Body of pancreas (tissue), 4 donors: ENCODE measurements at regions not wholly inside any gene's neighbourhood (a gene's known extent, or its start where the extent isn't known, plus 50 kb on each side); places are given as distances from the start of the nearest gene placed in this dataset.

Experiments used
- ATAC-seq: fragments of 150-250 bp; one replicate; pipeline ENCODE4 v1.9.1; 2016
- DNase-seq, 4 donors: peaks; one replicate each; pipeline ENCODE4 v3.0.0-alpha.2; 2019
- H3K27ac ChIP-seq, 4 donors: fragments of 200-600 bp; sonication (generic); 1 replicate in 3 of 4; 2 replicates in 1 of 4; pipeline versions ENCODE4 v1.5.1 to v1.6.1; 2016 to 2019; ENCODE audit warnings: mild to moderate bottlenecking in 1 of 4, mixed read lengths in 1 of 4, moderate library complexity in 1 of 4
- H3K27me3 ChIP-seq, 2 donors: fragments of 200-600 bp; sonication (generic); one replicate each; pipeline ENCODE4 v1.6.0; 2016; ENCODE audit warnings: mild to moderate bottlenecking in 1 of 2
- H3K36me3 ChIP-seq, 2 donors: fragments of 200-600 bp; sonication (generic); replicated peaks in 1 of 2; 2 replicates each; pipeline ENCODE4 v1.5.1; 2016; ENCODE audit warnings: low read depth in 2 of 2; ENCODE audit not compliant: insufficient read depth in 1 of 2
- H3K4me1 ChIP-seq: fragments of 200-600 bp; sonication (generic); one replicate; pipeline ENCODE4 v1.6.0; 2016
- H3K4me3 ChIP-seq, 2 donors: fragments of 200-600 bp; sonication (generic); 1 replicate in 1 of 2; 2 replicates in 1 of 2; pipeline ENCODE4 v1.5.1; 2016 to 2019
- H3K9me3 ChIP-seq, 3 donors: fragments of 200-600 bp; sonication (generic); 1 replicate in 2 of 3; 2 replicates in 1 of 3; pipeline ENCODE4 v1.5.1; 2016
- CTCF ChIP-seq, 7 experiments: fragments of 450-650 bp in 4 of 7; fragments of 200-600 bp in 3 of 7; sonication (generic) in 3 of 7; IDR thresholded peaks; one replicate each; pipeline ENCODE4 v1.5.1; 2016 to 2019; ENCODE audit warnings: antibody characterized with exemption in 7 of 7
- POLR2A ChIP-seq, 3 donors: fragments of 450-650 bp; IDR thresholded peaks; one replicate each; pipeline ENCODE4 v1.6.1; 2016; ENCODE audit warnings: antibody characterized with exemption in 3 of 3, mild to moderate bottlenecking in 2 of 3
- WGBS, 2 donors: methylation state at CpG; one replicate each; pipeline ENCODE4 v1.1.5; 2017; 5-methylcytosine and 5-hydroxymethylcytosine counted together
- intact Hi-C: fragments of 100-400 bp; cut with DNase I; formaldehyde crosslinking; loops from one replicate; pipeline ENCODE4 v1.15.1; 2023

GRCh38 chr20:51287628-51288413 is 254.7 kb downstream of the NFATC2 start:
- TF ChIP-seq CTCF (IDR thresholded peaks at IDR 0.05), result no peak
- 62 to 84% methylated on average over 5 of the region's 5 CpGs for WGBS, 2 donors
- intact Hi-C loops, result no loop called here
- H3K9me3 ChIP-seq, result no peaks in the 10 kb centered on the region
- H3K4me3 ChIP-seq, result no peak overlapping the region
- no peaks in the 10 kb centered on the region for H3K27me3 ChIP-seq
- no peak for ATAC-seq
- no peaks in the 10 kb centered on the region for H3K36me3 ChIP-seq
- no peak overlapping the region for H3K27ac ChIP-seq
- H3K4me1 ChIP-seq, result no peaks in the 10 kb centered on the region
- no peak for DNase-seq

DNA sequence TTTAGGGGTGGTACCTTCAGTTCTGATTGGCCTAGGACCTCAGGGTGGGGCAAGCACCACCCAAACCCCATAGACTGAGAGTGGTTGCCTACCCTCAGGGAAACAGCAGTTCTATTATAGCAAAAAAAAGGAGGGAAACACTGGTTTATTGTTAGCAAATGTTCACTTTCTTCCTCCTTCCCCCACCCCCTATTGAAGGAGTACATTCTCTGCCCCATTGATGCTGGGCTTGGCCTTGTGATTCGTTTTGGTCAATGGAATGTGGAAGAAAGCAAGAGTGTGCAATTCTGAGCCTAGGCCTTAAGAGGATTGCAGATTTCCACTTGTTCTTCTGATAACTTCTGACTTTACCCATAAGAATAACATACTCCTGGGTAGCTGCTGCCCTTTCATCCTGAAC is 255.8 kb downstream of the NFATC2 start:
- H3K27ac ChIP-seq, result no peak overlapping the region
- H3K9me3 ChIP-seq, result no peaks in the 10 kb centered on the region
- no peak for TF ChIP-seq POLR2A (IDR thresholded peaks at IDR 0.05)
- TF ChIP-seq CTCF (IDR thresholded peaks at IDR 0.05), result no peak
- ATAC-seq (no peak), DNase-seq (no peak)
- no peaks in the 10 kb centered on the region for H3K4me1 ChIP-seq
- WGBS, 2 donors, result 6 to 24% methylated on average over 1 of the region's 1 CpG
- no peaks in the 10 kb centered on the region for H3K36me3 ChIP-seq
- H3K27me3 ChIP-seq, result no peaks in the 10 kb centered on the region
- H3K4me3 ChIP-seq, result no peak overlapping the region
- intact Hi-C loops, result no loop called here

DNA sequence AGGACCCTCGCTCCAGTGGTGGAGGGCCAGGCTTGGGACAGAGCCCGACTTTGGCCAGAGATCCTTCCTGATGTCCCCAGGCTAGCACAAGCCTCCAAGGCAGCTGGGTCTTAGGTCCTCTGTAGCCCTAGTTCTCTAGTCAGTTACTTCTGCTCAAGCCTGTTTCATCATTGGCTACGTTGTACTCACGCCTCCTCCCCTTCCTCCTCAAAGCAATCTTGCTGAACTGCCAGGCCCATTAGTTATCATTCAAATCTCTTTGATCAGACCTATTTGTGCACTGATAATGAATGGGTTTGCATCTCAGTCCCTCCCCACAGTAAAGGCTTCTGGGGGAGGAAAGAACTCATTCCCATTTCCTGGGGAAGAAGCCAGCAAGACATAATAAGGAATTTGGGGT is 256.8 kb downstream of the NFATC2 start:
- Histone ChIP-seq H3K4me3 (no peak overlapping the region), H3K36me3 (no peaks in the 10 kb centered on the region), H3K9me3 (no peaks in the 10 kb centered on the region), H3K27me3 (no peaks in the 10 kb centered on the region), H3K4me1 (no peaks in the 10 kb centered on the region), H3K27ac (no peak overlapping the region)
- intact Hi-C loops, result no loop called here
- no peak for ATAC-seq
- DNase-seq, result no peak
- TF ChIP-seq CTCF (IDR thresholded peaks at IDR 0.05) (no peak), POLR2A (IDR thresholded peaks at IDR 0.05) (no peak)
- WGBS, 2 donors, result 56 to 59% methylated on average over 4 of the region's 4 CpGs

DNA sequence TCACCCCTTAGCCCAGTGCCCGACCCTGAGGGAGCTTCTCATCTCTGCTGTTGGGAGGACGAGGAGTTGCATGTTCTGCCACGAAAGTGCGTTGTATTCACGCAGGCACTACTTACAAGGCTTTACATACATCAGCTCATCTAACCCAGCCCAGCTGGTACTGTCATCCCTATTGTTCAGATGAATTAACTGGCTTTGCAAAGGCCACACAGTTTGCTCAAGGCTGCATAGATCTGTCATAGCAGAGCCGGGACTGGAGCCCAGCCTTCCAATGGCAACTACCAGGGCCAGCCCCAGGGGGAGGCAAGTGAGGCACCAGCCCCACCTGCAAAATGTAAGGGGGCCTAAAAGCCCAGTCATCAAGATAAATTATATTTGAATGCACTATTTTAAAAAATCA is 257.6 kb downstream of the NFATC2 start:
- intact Hi-C loops, result no loop called here
- H3K27me3 ChIP-seq, result no peaks in the 10 kb centered on the region
- ATAC-seq, result no peak

More for the DNA sequence above, 257.6 kb downstream of the NFATC2 start:
- H3K4me1 ChIP-seq, result no peaks in the 10 kb centered on the region
- WGBS, 2 donors, result 60 to 72% methylated on average over 6 of the region's 6 CpGs
- TF ChIP-seq POLR2A (IDR thresholded peaks at IDR 0.05) (no peak), CTCF (IDR thresholded peaks at IDR 0.05) (no peak)
- H3K36me3 ChIP-seq, result no peaks in the 10 kb centered on the region
- no peak overlapping the region for H3K4me3 ChIP-seq
- H3K27ac ChIP-seq, result no peak overlapping the region
- DNase-seq, result no peak
- no peaks in the 10 kb centered on the region for H3K9me3 ChIP-seq
